ENCODE measurements at regions not wholly inside any gene's neighbourhood (a gene's known extent, or its start where the extent isn't known, plus 50 kb on each side); places are given as distances from the start of the nearest gene placed in this dataset.

DNA sequence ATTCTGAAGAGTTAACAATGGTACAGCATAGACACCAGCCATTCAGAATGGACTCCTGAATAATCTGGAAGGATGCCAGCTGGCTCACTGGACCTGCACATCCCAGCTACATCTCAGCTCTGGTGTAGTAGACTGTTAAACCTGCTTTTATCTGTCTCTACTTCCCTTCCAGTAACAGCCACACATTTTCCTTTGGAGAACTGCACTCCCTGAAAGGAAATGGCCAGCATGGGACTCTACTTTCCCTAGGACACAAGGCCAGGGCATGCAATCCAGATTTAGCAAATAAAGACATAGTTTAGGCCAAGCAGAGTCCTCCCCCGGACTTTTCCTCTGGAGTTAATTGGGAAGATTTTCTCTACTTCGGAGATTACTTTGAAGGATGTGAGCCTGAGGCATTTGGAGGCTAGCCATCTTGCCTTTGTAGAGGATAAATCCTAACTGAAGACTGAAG, 82.7 kb upstream of the TCF12 start:
- H3K4me3 Mint-ChIP-seq (ENCODE audit: unreplicated experiment) = no peak overlapping the region
- TF ChIP-seq, protein P1, sequence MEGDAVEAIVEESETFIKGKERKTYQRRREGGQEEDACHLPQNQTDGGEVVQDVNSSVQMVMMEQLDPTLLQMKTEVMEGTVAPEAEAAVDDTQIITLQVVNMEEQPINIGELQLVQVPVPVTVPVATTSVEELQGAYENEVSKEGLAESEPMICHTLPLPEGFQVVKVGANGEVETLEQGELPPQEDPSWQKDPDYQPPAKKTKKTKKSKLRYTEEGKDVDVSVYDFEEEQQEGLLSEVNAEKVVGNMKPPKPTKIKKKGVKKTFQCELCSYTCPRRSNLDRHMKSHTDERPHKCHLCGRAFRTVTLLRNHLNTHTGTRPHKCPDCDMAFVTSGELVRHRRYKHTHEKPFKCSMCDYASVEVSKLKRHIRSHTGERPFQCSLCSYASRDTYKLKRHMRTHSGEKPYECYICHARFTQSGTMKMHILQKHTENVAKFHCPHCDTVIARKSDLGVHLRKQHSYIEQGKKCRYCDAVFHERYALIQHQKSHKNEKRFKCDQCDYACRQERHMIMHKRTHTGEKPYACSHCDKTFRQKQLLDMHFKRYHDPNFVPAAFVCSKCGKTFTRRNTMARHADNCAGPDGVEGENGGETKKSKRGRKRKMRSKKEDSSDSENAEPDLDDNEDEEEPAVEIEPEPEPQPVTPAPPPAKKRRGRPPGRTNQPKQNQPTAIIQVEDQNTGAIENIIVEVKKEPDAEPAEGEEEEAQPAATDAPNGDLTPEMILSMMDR (IDR thresholded peaks at IDR 0.05) = no peak
- H3K36me3 Mint-ChIP-seq (ENCODE audit: low read depth) = no peaks in the 10 kb centered on the region
- no peak overlapping the region for H3K27ac Mint-ChIP-seq (ENCODE audit: unreplicated experiment)
- DNase-seq (ENCODE audit: low spot score) = no peak
- no peaks in the 10 kb centered on the region for H3K9me3 Mint-ChIP-seq (ENCODE audit: low read depth)
- H3K4me1 Mint-ChIP-seq (ENCODE audit: low read depth) = peaks cover 70% of the 10 kb centered on the region
- no peaks in the 10 kb centered on the region for H3K27me3 Mint-ChIP-seq (ENCODE audit: low read depth)

DNA sequence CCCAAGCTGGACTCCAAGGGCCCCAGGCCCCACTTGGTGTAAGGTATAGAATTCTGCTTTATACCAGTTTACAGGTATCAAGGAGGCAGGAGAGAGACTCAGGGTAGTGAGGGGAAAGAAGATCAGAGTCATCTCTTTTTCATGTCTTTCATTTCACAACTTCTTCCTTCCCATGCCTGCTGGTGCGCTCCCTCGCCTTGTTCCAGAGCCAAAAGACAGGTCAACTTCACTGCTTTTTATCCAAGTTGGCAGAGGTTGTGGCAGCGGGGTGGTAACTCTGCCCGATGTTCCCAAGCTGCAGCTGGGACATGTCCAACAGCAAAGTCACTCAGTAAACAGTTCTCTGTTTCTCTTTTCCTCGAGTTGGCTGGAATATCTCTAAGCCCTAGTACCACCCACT, 86.3 kb upstream of the TCF12 start:
- Mint-ChIP-seq H3K9me3 (ENCODE audit: low read depth) (no peaks in the 10 kb centered on the region), H3K27ac (ENCODE audit: unreplicated experiment) (peak overlapping the region; percentile 91), H3K4me1 (ENCODE audit: low read depth) (peaks cover 48% of the 10 kb centered on the region), H3K36me3 (ENCODE audit: low read depth) (no peaks in the 10 kb centered on the region), H3K27me3 (ENCODE audit: low read depth) (no peaks in the 10 kb centered on the region), H3K4me3 (ENCODE audit: unreplicated experiment) (peak overlapping the region; percentile 45)
- DNase-seq (ENCODE audit: low spot score) = no peak
- TF ChIP-seq, protein P1 (IDR thresholded peaks at IDR 0.05) = no peak

DNA sequence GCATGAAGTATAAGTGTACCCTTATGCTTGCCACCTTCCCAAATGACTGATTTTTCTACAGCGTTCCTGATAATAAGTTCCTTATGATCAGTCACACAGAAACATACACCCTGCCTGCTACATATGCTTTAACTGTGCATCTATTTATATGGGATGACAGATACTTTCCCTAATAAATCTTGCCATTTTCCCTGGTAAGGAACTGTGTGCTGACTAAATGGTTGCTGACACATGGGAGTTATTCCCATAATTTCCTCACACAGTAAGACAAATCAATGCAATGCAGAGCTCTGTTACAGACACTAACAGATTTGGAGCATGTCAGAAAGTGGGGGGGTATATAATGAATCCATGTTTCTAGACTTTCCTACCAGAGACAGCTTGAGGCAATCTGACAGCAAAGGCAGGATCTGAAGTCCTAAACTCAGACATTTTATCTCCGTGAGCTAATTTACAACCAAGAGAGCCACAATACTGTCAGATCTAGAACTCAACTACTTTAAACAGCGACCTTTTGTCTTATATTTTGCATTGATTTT, 86.9 kb upstream of the TCF12 start:
- Mint-ChIP-seq H3K4me3 (ENCODE audit: unreplicated experiment) (no peak overlapping the region), H3K27ac (ENCODE audit: unreplicated experiment) (peak overlapping the region; percentile 91)

DNA sequence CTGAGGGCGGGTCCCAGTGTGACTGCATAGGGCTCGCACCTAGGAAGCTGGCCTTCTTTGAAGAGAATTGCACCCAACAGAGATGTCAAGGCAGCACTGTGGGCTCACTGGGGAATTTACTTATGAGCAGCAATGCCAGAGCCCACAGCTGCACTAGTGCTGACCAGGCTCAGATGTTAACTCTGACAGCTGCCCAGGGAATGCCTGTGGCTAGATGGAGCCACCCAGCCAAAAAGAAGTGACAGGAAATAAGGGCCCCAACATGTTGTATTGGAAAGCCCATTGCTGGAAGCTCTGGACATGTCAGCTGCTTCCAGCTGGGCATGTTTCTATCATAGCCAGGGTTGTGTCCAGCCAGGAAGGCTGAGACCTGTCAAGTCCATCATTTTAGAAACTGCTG, 90.9 kb upstream of the ZNF280D start:
- TF ChIP-seq, protein P1 (IDR thresholded peaks at IDR 0.05) = no peak
- no peaks in the 10 kb centered on the region for H3K9me3 Mint-ChIP-seq (ENCODE audit: low read depth)
- no peak overlapping the region for H3K27ac Mint-ChIP-seq (ENCODE audit: unreplicated experiment)
- no peak overlapping the region for H3K4me3 Mint-ChIP-seq (ENCODE audit: unreplicated experiment)
- no peaks in the 10 kb centered on the region for H3K36me3 Mint-ChIP-seq (ENCODE audit: low read depth)
- H3K4me1 Mint-ChIP-seq (ENCODE audit: low read depth) = peaks cover 18% of the 10 kb centered on the region
- H3K27me3 Mint-ChIP-seq (ENCODE audit: low read depth) = no peaks in the 10 kb centered on the region
- no peak for DNase-seq (ENCODE audit: low spot score)

More for the DNA sequence above, 86.9 kb upstream of the TCF12 start:
- TF ChIP-seq, protein P1 (IDR thresholded peaks at IDR 0.05) = no peak
- H3K4me1 Mint-ChIP-seq (ENCODE audit: low read depth) = peaks cover 42% of the 10 kb centered on the region
- H3K36me3 Mint-ChIP-seq (ENCODE audit: low read depth) = no peaks in the 10 kb centered on the region
- no peak for DNase-seq (ENCODE audit: low spot score)
- H3K27me3 Mint-ChIP-seq (ENCODE audit: low read depth) = no peaks in the 10 kb centered on the region
- no peaks in the 10 kb centered on the region for H3K9me3 Mint-ChIP-seq (ENCODE audit: low read depth)

DNA sequence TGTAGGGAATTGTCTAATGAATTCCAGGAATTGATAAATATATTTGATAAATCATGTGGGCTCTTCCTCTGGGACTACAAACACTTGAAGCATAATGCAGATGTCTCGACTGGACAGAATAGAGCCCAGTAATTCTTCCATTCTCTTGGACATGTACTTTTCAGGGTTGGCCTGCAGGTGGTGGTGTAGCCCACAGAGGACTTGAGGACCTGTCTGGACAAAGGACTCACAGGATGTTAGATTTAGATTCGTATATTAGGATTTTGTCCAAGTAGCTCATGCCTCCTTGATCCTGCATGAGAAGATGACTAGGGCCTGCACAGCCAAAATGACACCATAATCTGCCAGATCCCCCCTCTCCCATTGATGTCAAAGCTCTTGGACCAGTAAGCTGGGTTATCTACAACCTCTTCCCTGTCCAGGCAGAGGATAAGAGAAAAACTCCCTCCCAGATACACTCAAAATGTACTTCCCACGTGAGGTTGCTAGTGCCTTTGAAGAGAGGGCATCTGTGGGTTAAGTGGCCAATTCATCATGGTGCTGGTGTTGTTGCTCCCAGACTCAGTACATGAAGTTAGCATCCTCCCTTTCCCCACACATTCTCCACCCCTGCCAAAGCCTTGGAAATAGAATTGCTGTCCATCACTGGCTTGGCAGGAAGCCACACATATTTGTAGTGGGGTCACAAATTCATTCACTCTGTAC, 88.6 kb upstream of the ZNF280D start:
- Mint-ChIP-seq H3K4me3 (ENCODE audit: unreplicated experiment) (no peak overlapping the region), H3K4me1 (ENCODE audit: low read depth) (peaks cover 35% of the 10 kb centered on the region)

More for the DNA sequence above, 88.6 kb upstream of the ZNF280D start:
- Mint-ChIP-seq H3K36me3 (ENCODE audit: low read depth) (no peaks in the 10 kb centered on the region), H3K27ac (ENCODE audit: unreplicated experiment) (no peak overlapping the region), H3K9me3 (ENCODE audit: low read depth) (no peaks in the 10 kb centered on the region), H3K27me3 (ENCODE audit: low read depth) (no peaks in the 10 kb centered on the region)
- no peak for DNase-seq (ENCODE audit: low spot score)
- TF ChIP-seq, protein P1 (IDR thresholded peaks at IDR 0.05) = peak; percentile 85

Measured in chondrocyte (in vitro differentiated cells).